DMS53 (cell line): ENCODE measurements at regions not wholly inside any gene's neighbourhood (a gene's known extent, or its start where the extent isn't known, plus 50 kb on each side); places are given as distances from the start of the nearest gene placed in this dataset.
"Not testable (repeated sequence)": the region's sequence is repeated elsewhere in the genome, so short reads cannot be mapped to it uniquely, and the experiment has no call there.

Experiments used
- DNase-seq: peaks from one replicate; lab custom pipeline; 2025; lab: John Stamatoyannopoulos, UW

- DNase-seq = no peak
These were observed 707.8 kb upstream of the SALL3 start for GRCh38 chr18:78271790-78272189.

GRCh38 chr18:78273876-78274275 lies 705.7 kb upstream of the SALL3 start:
- no peak for DNase-seq

- not testable (repeated sequence) for DNase-seq
These were observed 696.2 kb upstream of the SALL3 start for GRCh38 chr18:78283425-78283824.

GRCh38 chr18:78292618-78293380 lies 686.8 kb upstream of the SALL3 start:
- no peak for DNase-seq

GRCh38 chr18:78293540-78293939 lies 686.1 kb upstream of the SALL3 start:
- DNase-seq = no peak

GRCh38 chr18:78293940-78294541 lies 685.6 kb upstream of the SALL3 start:
- DNase-seq = no peak

GRCh38 chr18:78295262-78295661 lies 684.4 kb upstream of the SALL3 start:
- no peak for DNase-seq

GRCh38 chr18:78296166-78296565 lies 683.5 kb upstream of the SALL3 start:
- no peak for DNase-seq

GRCh38 chr18:78297048-78297447 lies 682.6 kb upstream of the SALL3 start:
- DNase-seq = no peak

GRCh38 chr18:78303519-78304191 lies 676.0 kb upstream of the SALL3 start:
- no peak for DNase-seq

GRCh38 chr18:78304192-78305164 lies 675.1 kb upstream of the SALL3 start:
- DNase-seq = no peak

- DNase-seq = no peak
These were observed 673.8 kb upstream of the SALL3 start for GRCh38 chr18:78305789-78306188.

- DNase-seq = no peak
These were observed 670.3 kb upstream of the SALL3 start for GRCh38 chr18:78309307-78309706.

GRCh38 chr18:78309924-78310323 lies 669.7 kb upstream of the SALL3 start:
- no peak for DNase-seq

GRCh38 chr18:78319264-78319663 lies 660.4 kb upstream of the SALL3 start:
- no peak for DNase-seq

- DNase-seq = no peak
These were observed 659.7 kb upstream of the SALL3 start for GRCh38 chr18:78319961-78320360.

- no peak for DNase-seq
These were observed 658.2 kb upstream of the SALL3 start for GRCh38 chr18:78321402-78321801.

GRCh38 chr18:78323453-78324197 lies 656.0 kb upstream of the SALL3 start:
- DNase-seq = no peak

- no peak for DNase-seq
These were observed 652.0 kb upstream of the SALL3 start for GRCh38 chr18:78327643-78328042.

GRCh38 chr18:78330766-78331165 lies 648.9 kb upstream of the SALL3 start:
- DNase-seq = no peak

- no peak for DNase-seq
These were observed 626.7 kb upstream of the SALL3 start for GRCh38 chr18:78352910-78353309.
